Activated T-helper 17 cell treated with anti-CD3 and anti-CD28 coated beads, Interleukin-2, amount 50 U/mL, for 72 hours (primary cell): ENCODE measurements at regions not wholly inside any gene's neighbourhood (a gene's known extent, or its start where the extent isn't known, plus 50 kb on each side); places are given as distances from the start of the nearest gene placed in this dataset.
"Not testable (repeated sequence)": the region's sequence is repeated elsewhere in the genome, so short reads cannot be mapped to it uniquely, and the experiment has no call there.

Experiments used
- ATAC-seq: fragments of 150-1000 bp; cut with Tn5 transposase; replicated peaks from 2 replicates; pipeline ENCODE4 v1.10.0; 2021; ENCODE audit warnings: mild to moderate bottlenecking, moderate library complexity
- H3K27ac Mint-ChIP-seq: one replicate; pipeline ENCODE4 v1.8.0; 2022; ENCODE audit warnings: mixed read lengths
- H3K27me3 Mint-ChIP-seq: one replicate; pipeline ENCODE4 v1.8.0; 2022; ENCODE audit warnings: mixed read lengths
- H3K36me3 Mint-ChIP-seq: one replicate; pipeline ENCODE4 v1.8.0; 2022; ENCODE audit warnings: low read depth, mild to moderate bottlenecking, mixed read lengths
- H3K4me1 Mint-ChIP-seq: one replicate; pipeline ENCODE4 v1.8.0; 2022; ENCODE audit warnings: mixed read lengths
- H3K4me3 Mint-ChIP-seq: one replicate; pipeline ENCODE4 v1.8.0; 2022; ENCODE audit warnings: mild to moderate bottlenecking, mixed read lengths
- H3K9me3 Mint-ChIP-seq: one replicate; pipeline ENCODE4 v1.8.0; 2022; ENCODE audit warnings: mixed read lengths

DNA sequence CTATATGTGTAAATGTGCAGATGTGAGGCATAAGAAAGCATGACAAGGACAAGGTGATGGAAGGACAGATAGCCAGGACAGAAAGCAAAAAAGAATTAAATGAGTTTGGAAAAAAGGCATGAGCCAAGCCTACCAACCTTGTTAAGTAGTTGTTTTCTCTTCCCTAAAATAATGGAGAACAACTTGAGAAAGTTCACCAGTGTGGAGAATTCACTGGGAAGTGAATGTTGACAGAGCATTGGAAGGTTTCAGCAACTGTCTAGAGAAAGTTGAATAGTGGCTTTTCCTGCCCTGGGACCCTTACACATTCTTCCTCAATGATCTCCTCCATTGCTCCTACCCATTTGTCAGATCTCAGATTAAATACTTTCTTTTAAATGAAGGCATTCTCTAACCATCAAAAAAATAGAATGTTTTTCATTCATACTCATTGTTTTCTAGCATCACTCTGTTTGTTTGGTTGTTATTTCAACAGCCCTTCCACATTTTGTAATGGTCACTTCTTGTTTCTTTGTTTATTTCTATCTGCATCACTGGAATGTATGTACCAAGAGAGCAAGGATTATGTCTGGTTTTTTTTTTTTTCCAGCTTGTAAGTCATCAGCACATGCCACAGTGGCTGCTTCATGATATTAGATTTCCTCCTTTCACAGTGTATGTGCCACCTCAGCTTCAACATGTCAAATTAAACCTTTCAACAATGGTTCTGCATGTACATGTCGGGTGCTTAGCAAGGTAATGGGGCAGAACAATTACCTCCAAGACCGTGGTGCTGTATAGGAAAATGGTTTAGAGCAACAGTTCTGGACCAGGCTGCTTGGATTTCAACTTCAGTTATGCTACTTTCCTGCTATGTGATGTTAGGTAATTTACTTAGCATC is 586.0 kb upstream of the VRK2 start:
- H3K27ac Mint-ChIP-seq: no peak overlapping the region
- H3K4me1 Mint-ChIP-seq: no peaks in the 10 kb centered on the region
- H3K4me3 Mint-ChIP-seq: no peak overlapping the region
- no peak for ATAC-seq
- no peaks in the 10 kb centered on the region for H3K36me3 Mint-ChIP-seq
- peaks cover 3% of the 10 kb centered on the region for H3K9me3 Mint-ChIP-seq
- no peaks in the 10 kb centered on the region for H3K27me3 Mint-ChIP-seq

DNA sequence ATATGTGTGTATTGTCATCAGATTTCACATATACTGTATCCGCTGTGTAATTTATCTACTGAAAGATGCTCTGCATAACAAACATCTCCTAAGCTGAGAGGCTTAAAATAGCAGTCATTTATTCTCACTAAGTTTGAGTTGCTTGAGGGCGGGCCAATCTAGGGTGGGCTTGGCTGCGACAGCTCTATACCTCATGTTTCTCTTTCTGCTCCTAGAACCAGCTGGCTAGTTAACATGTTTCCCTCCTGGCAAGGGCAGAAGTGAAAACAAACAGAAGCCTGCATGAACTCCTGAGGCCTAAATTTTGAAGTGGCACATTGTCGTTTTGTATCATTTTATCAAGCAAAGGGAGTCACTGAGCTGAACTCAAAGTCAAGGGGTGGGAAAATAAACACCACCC is 585.0 kb upstream of the VRK2 start:
- Mint-ChIP-seq H3K4me3 (no peak overlapping the region), H3K4me1 (no peaks in the 10 kb centered on the region), H3K27ac (no peak overlapping the region), H3K27me3 (no peaks in the 10 kb centered on the region), H3K9me3 (peaks cover 7% of the 10 kb centered on the region), H3K36me3 (no peaks in the 10 kb centered on the region)
- ATAC-seq: no peak

DNA sequence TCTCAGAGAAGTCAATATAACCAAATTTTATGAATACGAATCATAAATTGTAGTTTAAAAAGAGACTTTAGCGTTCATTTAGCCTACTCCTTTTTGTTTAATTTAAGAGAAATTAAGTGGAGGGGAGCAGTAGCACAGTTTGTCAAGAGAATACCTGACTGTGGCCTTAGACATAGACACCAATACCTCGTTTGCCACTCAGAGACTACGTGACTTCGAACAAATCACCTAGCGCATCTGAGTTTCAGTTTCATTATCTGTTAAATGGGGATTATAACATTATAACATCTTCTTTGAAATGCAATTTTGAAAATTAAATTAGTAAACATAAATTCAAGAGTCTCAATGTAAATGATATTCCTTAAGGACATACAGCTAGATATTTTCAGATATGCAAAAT is 581.5 kb upstream of the VRK2 start:
- Mint-ChIP-seq H3K36me3 (no peaks in the 10 kb centered on the region), H3K4me1 (no peaks in the 10 kb centered on the region), H3K9me3 (peaks cover 6% of the 10 kb centered on the region), H3K4me3 (no peak overlapping the region), H3K27me3 (no peaks in the 10 kb centered on the region), H3K27ac (no peak overlapping the region)
- no peak for ATAC-seq

DNA sequence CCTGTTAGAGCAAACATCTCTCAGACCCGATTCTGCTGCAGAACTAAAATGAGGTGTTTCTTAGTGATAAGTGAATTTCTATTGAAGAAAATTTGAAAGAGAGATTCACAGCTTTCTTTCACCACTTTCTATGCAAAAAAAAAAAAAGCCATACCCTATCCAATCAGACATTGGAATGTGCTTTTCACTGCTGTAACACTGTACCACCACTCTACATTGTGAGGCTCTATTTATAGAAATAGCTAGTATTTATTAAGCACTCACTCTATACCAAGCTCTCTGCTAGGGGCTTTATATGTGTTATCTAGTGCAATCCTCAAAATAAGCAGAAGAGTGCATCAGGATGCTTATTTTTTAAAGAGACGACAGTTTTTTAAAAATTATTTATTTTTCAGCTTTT is 580.6 kb upstream of the VRK2 start:
- no peaks in the 10 kb centered on the region for H3K36me3 Mint-ChIP-seq
- H3K27me3 Mint-ChIP-seq: no peaks in the 10 kb centered on the region
- H3K9me3 Mint-ChIP-seq: peaks cover 4% of the 10 kb centered on the region
- H3K27ac Mint-ChIP-seq: no peak overlapping the region
- H3K4me1 Mint-ChIP-seq: no peaks in the 10 kb centered on the region
- H3K4me3 Mint-ChIP-seq: no peak overlapping the region
- ATAC-seq: no peak

DNA sequence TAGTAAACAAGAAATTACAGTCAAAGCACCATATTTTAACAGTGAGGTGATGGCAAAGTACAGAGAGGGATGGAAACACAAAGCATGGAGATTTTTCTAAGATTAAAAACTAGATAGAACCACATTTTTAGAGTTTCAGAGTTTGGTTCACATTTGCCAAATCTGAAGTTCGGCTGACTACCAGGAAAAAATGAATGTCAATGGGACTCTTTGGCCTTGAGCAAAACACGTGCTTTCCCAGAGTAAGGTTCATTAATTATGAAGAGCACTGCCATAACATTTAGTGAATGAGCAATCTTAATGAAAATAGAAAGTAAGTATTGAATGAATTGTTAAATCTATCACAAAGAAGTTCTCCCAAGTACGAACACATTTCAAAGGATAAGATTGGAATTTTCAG is 571.2 kb upstream of the VRK2 start:
- Mint-ChIP-seq H3K4me3 (no peak overlapping the region), H3K4me1 (no peaks in the 10 kb centered on the region), H3K27ac (no peak overlapping the region), H3K36me3 (no peaks in the 10 kb centered on the region), H3K9me3 (peaks cover 8% of the 10 kb centered on the region), H3K27me3 (no peaks in the 10 kb centered on the region)
- no peak for ATAC-seq

DNA sequence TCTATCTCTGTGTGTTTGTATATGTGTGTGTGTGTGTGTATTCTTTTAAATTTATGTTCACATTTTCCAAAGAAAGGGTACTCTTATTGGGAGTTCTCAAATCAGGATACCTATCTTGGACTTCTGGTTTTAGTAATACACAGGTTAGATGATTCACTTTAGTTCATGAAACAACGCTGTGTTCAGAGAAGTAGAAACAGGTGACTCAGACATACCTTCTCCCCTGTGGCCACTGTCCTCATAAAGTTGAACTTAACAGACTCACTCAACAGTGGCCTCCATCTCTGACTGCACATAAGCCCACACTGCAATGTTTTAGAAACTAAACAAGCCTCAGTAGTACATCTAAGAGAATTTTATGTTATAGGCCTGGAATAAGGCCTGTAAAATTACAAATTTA is 566.6 kb upstream of the VRK2 start:
- Mint-ChIP-seq H3K27me3 (no peaks in the 10 kb centered on the region), H3K4me3 (no peak overlapping the region), H3K4me1 (no peaks in the 10 kb centered on the region), H3K27ac (no peak overlapping the region), H3K36me3 (no peaks in the 10 kb centered on the region), H3K9me3 (peaks cover 11% of the 10 kb centered on the region)
- ATAC-seq: no peak

DNA sequence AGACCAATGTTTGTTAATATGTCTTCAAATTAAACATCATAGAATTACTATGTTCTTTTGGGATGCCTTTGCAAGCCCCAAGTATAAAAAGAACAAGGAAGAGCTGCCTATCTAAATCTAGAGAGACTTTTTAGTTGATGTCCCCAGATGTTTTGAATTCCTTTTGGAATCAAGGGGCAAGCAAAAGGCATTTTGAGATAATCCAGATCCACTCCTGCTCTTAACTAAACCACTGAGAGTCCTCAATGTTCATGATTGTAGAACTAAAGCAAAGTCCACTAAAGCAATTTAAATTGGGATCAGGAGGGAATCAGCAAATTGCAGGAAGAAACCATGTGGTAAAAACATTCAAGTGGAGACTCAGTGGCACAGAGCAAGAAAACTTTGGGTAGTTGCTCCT is 558.5 kb upstream of the VRK2 start:
- Mint-ChIP-seq H3K9me3 (peaks cover 12% of the 10 kb centered on the region), H3K27me3 (no peaks in the 10 kb centered on the region), H3K4me3 (no peak overlapping the region), H3K27ac (no peak overlapping the region), H3K36me3 (no peaks in the 10 kb centered on the region), H3K4me1 (no peaks in the 10 kb centered on the region)
- no peak for ATAC-seq

DNA sequence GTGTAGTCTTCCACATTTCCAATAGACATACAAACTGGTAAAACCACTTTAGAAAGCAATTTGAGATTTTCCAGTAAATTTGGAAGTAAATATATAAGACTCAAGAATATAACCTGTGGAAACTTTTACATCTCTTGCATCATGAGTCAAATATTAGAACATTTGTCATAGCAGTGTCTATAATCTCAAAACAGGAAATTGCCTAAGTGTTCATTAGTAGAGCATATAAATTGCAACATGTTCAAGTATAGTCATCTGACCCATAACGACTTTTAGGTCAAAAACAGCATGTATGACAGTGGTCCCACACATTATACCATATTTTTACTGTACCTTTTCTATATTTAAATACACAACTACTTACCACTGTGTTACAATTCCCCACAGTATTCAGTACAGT is 555.9 kb upstream of the VRK2 start:
- Mint-ChIP-seq H3K27ac (no peak overlapping the region), H3K27me3 (no peaks in the 10 kb centered on the region), H3K4me3 (no peak overlapping the region), H3K9me3 (peaks cover 8% of the 10 kb centered on the region), H3K36me3 (no peaks in the 10 kb centered on the region), H3K4me1 (no peaks in the 10 kb centered on the region)
- no peak for ATAC-seq

DNA sequence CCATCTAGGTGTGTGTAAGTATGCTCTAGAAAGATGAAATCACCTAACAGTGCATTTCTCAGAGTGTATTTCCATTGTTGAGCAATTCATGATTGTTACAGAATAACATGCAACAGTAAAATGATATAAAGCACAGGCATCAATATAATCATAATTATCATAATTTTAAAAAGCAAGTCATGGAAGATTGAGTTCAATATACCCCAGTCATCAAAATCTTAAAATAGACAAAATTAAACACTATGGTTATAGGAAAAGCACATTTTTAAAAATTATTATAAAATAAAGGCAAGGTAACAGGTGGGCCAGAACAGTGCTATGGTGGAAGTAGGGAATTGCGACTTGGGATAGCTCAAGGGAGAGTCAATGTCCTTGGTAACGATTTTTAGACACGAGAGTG is 555.4 kb upstream of the VRK2 start:
- no peaks in the 10 kb centered on the region for H3K27me3 Mint-ChIP-seq
- H3K9me3 Mint-ChIP-seq: peaks cover 6% of the 10 kb centered on the region
- H3K4me3 Mint-ChIP-seq: no peak overlapping the region
- no peak overlapping the region for H3K27ac Mint-ChIP-seq
- H3K36me3 Mint-ChIP-seq: no peaks in the 10 kb centered on the region
- H3K4me1 Mint-ChIP-seq: no peaks in the 10 kb centered on the region
- ATAC-seq: no peak

DNA sequence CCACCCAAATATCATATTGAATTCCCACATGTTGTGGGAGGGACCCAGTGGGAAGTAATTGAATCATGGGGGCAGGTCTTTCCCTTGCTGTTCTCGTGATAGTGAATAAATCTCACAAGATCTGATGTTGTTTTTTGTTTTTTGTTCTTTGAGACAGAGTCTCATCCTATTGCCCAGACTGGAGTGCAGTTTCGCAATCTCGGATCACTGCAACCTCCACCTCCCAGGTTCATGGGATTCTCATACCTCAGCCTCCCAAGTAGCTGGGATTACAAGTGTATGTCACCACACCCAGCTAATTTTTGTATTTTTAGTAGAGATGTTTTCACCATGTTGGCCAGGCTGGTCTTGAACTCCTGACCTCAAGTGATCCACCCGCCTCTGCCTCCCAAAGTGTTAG is 552.6 kb upstream of the VRK2 start:
- H3K4me3 Mint-ChIP-seq, H3K27me3 Mint-ChIP-seq, H3K27ac Mint-ChIP-seq, H3K4me1 Mint-ChIP-seq, ATAC-seq, H3K36me3 Mint-ChIP-seq, H3K9me3 Mint-ChIP-seq: not testable (repeated sequence)

DNA sequence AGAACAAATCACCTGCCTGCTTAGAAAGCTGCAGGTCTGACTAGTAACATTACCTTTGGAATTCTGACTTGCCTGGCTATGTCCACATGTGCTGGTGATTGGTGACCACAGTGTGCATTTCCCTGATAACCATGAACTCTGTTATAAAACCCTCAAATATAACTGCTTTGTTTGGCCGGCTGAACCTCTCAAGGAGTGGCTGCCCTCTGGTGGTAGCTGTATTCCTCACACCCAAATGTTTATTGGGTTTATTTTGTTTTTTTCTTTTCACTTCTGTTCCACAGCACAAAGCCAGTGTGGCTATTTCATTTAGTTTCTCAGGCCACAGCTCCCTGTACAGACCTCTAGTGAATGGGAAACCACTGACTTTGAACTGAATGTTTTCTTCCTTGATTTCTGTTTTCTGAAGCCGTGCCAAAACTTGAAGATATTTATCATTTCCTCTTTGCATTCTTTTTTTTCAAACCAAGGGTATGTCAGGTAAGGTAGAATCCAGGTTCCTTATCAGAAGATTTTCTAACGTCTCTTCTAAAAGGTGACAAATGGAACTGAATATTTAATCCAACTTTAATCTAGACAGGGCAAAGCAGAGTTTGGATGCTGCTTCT is 549.0 kb upstream of the VRK2 start:
- Mint-ChIP-seq H3K4me1 (no peaks in the 10 kb centered on the region), H3K9me3 (no peaks in the 10 kb centered on the region), H3K27me3 (no peaks in the 10 kb centered on the region), H3K4me3 (no peak overlapping the region), H3K36me3 (no peaks in the 10 kb centered on the region), H3K27ac (no peak overlapping the region)
- ATAC-seq: no peak

DNA sequence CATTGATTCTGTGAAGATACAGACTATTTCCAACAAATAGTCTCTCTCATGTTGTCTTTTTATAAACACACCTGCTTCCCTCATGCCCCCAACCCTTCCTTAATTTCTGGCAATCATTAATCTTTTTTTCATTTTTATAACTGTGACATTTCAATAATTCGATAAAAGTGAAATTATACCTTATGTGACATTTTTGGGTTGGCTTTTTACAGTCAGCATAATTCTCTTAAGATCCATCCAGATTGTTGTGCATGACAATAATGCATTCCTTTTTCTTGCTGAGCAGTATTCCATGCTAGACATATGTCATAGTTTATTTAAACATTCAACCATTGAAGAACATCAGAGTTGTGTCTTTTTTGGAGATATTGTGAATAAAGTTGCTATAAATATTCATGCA is 541.8 kb upstream of the VRK2 start:
- no peaks in the 10 kb centered on the region for H3K36me3 Mint-ChIP-seq
- H3K4me3 Mint-ChIP-seq: no peak overlapping the region
- no peaks in the 10 kb centered on the region for H3K9me3 Mint-ChIP-seq
- H3K4me1 Mint-ChIP-seq: no peaks in the 10 kb centered on the region
- no peaks in the 10 kb centered on the region for H3K27me3 Mint-ChIP-seq
- ATAC-seq: no peak
- H3K27ac Mint-ChIP-seq: no peak overlapping the region

DNA sequence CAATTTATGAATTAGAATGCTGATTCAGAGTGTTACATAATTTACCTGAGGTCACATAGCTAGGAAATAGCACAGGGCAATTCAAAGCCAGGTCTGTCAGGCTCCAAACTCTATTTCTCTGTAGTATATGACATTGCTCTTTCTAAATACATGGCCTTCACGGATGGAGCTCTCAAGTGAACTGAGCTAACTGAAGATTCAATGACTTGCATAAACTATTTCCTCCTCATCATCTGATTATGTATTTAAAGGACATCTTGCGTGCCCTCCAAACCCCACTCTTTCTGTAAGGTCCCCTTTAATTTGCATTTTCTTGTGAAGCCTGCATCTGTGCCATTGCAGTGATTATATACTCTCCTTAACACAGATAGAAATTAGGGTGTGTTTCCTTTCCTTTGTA is 537.4 kb upstream of the VRK2 start:
- H3K27ac Mint-ChIP-seq: no peak overlapping the region
- no peaks in the 10 kb centered on the region for H3K36me3 Mint-ChIP-seq
- no peaks in the 10 kb centered on the region for H3K9me3 Mint-ChIP-seq
- H3K4me3 Mint-ChIP-seq: no peak overlapping the region
- no peak for ATAC-seq
- no peaks in the 10 kb centered on the region for H3K4me1 Mint-ChIP-seq
- peaks cover 3% of the 10 kb centered on the region for H3K27me3 Mint-ChIP-seq

DNA sequence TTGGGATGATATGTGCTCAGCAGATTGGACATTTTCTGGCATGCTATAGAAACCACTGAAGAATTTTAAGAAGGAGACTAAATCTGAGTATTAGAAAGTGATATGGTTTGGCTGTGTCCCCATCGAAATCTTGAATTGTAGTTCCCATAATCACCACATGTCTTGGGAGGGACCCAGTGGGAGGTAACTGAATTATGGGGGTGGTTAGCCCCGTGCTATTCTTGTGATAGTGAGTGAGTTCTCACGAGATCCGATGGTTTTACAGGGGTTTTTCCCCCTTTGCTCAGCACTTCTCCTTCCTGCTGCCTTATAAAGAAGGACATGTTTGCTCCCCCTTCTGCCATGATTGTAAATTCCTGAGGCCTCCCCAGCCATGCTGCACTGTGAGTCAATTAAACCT is 535.9 kb upstream of the VRK2 start:
- H3K9me3 Mint-ChIP-seq: no peaks in the 10 kb centered on the region
- H3K27me3 Mint-ChIP-seq: peaks cover 3% of the 10 kb centered on the region
- no peak overlapping the region for H3K4me3 Mint-ChIP-seq
- H3K27ac Mint-ChIP-seq: no peak overlapping the region
- ATAC-seq: no peak
- H3K36me3 Mint-ChIP-seq: no peaks in the 10 kb centered on the region
- H3K4me1 Mint-ChIP-seq: no peaks in the 10 kb centered on the region

DNA sequence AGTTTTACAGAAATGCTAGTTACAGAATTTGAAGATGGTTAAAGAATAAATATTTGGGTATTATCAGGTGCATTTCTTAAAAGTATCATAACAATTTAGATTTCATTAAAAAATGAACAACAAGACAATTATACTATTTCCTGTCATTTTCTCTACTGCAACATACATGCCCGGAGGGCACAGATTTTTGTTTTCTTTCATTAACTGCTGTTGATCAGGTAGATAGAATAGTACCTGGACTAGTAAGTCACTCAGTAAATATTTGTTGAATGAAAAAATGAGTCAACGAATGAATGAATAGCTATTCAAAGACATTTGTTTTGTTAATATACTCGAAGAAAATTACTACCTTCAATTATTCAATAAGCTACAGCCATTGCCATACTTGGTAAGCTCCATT is 531.2 kb upstream of the VRK2 start:
- H3K36me3 Mint-ChIP-seq: no peaks in the 10 kb centered on the region
- no peak overlapping the region for H3K4me3 Mint-ChIP-seq
- H3K27ac Mint-ChIP-seq: no peak overlapping the region
- H3K4me1 Mint-ChIP-seq: no peaks in the 10 kb centered on the region
- no peak for ATAC-seq
- H3K9me3 Mint-ChIP-seq: no peaks in the 10 kb centered on the region
- no peaks in the 10 kb centered on the region for H3K27me3 Mint-ChIP-seq
